HEK293T (cell line): ENCODE measurements at regions not wholly inside any gene's neighbourhood (a gene's known extent, or its start where the extent isn't known, plus 50 kb on each side); places are given as distances from the start of the nearest gene placed in this dataset.

Source experiments
- ARNT ChIP-seq: fragments of 450-650 bp; IDR thresholded peaks from 2 replicates; pipeline ENCODE4 v1.6.1; 2017; ENCODE audit warnings: mild to moderate bottlenecking
- BHLHE40 ChIP-seq: fragments of 450-650 bp; IDR thresholded peaks from 2 replicates; pipeline ENCODE4 v1.6.1; 2016; ENCODE audit warnings: mild to moderate bottlenecking, moderate library complexity, borderline replicate concordance
- FOXA1 ChIP-seq: fragments of 450-650 bp; IDR thresholded peaks from 2 replicates; pipeline ENCODE4 v1.6.1; 2016; ENCODE audit warnings: mild to moderate bottlenecking
- FOXK2 ChIP-seq: fragments of 450-650 bp; IDR thresholded peaks from 2 replicates; pipeline ENCODE4 v1.6.1; 2016; ENCODE audit warnings: mild to moderate bottlenecking
- FOXM1 ChIP-seq: fragments of 450-650 bp; IDR thresholded peaks from 2 replicates; pipeline ENCODE4 v1.6.1; 2017; ENCODE audit warnings: mild to moderate bottlenecking, borderline replicate concordance
- SP1 ChIP-seq: fragments of 450-650 bp; IDR thresholded peaks from 2 replicates; pipeline ENCODE4 v1.6.1; 2017
- SUZ12 ChIP-seq: fragments of 450-650 bp; IDR thresholded peaks from 2 replicates; pipeline ENCODE4 v1.6.1; 2016; ENCODE audit warnings: mild to moderate bottlenecking
- TARDBP ChIP-seq: fragments of 450-650 bp; IDR thresholded peaks from 2 replicates; pipeline ENCODE4 v1.6.1; 2016
- ZNF384 ChIP-seq: fragments of 450-650 bp; IDR thresholded peaks from 2 replicates; pipeline ENCODE4 v1.6.1; 2016

GRCh38 chr1:157202331-157202730 is 64.1 kb upstream of the ETV3 start:
- TF ChIP-seq ARNT (no peak), SP1 (no peak), BHLHE40 (no peak), FOXM1 (no peak), FOXA1 (no peak), SUZ12 (no peak), FOXK2 (no peak), TARDBP (no peak), ZNF384 (no peak)
